T-cell (primary cell): ENCODE measurements at regions not wholly inside any gene's neighbourhood (a gene's known extent, or its start where the extent isn't known, plus 50 kb on each side); places are given as distances from the start of the nearest gene placed in this dataset.

Experiments used
- ATAC-seq, 4 experiments: fragments of 200-7000 bp in 3 of 4; fragments of 150-1000 bp in 1 of 4; cut with Tn5 transposase; replicated peaks in 1 of 4; 1 replicate in 3 of 4; 2 replicates in 1 of 4; pipeline ENCODE4 v1.10.0; 2021; ENCODE audit warnings: moderate library complexity in 3 of 4, mild to moderate bottlenecking in 2 of 4, moderate number of reproducible peaks in 1 of 4
- CTCF ChIA-PET, 2 donors: fragments of 300-600 bp; sonication (Branson Sonifier 250); formaldehyde crosslinking; loops; one replicate each; lab custom pipeline; 2022; ENCODE audit warnings: antibody characterized with exemption in 2 of 2; lab: Charles Lee
- POLR2A ChIA-PET, 2 donors: fragments of 300-600 bp; sonication (Branson Sonifier 250); formaldehyde crosslinking; loops; one replicate each; lab custom pipeline; 2022; ENCODE audit warnings: antibody characterized with exemption in 2 of 2; lab: Charles Lee
- DNase-seq, 35 experiments: peaks; one replicate each; pipeline versions ENCODE4 v3.0.0 to v3.0.0-alpha.2; 2013 to 2023
- H3K27ac ChIP-seq: one replicate; pipeline ENCODE4 v1.5.1; 2013; ENCODE audit warnings: low read length
- H3K27me3 ChIP-seq, 2 experiments: replicated peaks in 1 of 2; 1 replicate in 1 of 2; 2 replicates in 1 of 2; pipeline versions ENCODE4 v1.6.1 to v1.7.0; 2013; ENCODE audit warnings: low read length in 1 of 2, mixed read lengths in 1 of 2; ENCODE audit not compliant: control insufficient read depth in 2 of 2, insufficient read depth in 2 of 2; ENCODE audit errors: extremely low read depth in 1 of 2
- H3K36me3 ChIP-seq, 2 donors: 1 replicate in 1 of 2; 2 replicates in 1 of 2; pipeline versions ENCODE4 v1.6.1 to v1.7.0; 2013; ENCODE audit warnings: low read length in 1 of 2; ENCODE audit not compliant: control insufficient read depth in 2 of 2, insufficient read depth in 1 of 2; ENCODE audit errors: extremely low read depth in 1 of 2
- H3K4me1 ChIP-seq, 2 experiments: 1 replicate in 1 of 2; 2 replicates in 1 of 2; pipeline versions ENCODE4 v1.6.1 to v1.7.0; 2013; ENCODE audit warnings: low read length in 2 of 2, mixed read lengths in 1 of 2; ENCODE audit not compliant: insufficient read depth in 2 of 2, control insufficient read depth in 1 of 2; ENCODE audit errors: extremely low read depth in 1 of 2
- H3K4me3 ChIP-seq, 2 donors: 1 replicate in 1 of 2; 2 replicates in 1 of 2; pipeline versions ENCODE4 v1.5.1 to v1.7.0; 2013; ENCODE audit warnings: mild to moderate bottlenecking in 2 of 2, low read length in 1 of 2, moderate library complexity in 1 of 2; ENCODE audit not compliant: control insufficient read depth in 1 of 2; ENCODE audit errors: extremely low read depth in 1 of 2
- H3K9me3 ChIP-seq: 2 replicates; pipeline ENCODE4 v1.7.0; 2013
- H3K27ac Mint-ChIP-seq, 2 donors: one replicate each; pipeline ENCODE4 v1.8.0; 2020 to 2021; ENCODE audit warnings: mild to moderate bottlenecking in 2 of 2, mixed read lengths in 2 of 2
- H3K27me3 Mint-ChIP-seq, 2 donors: one replicate each; pipeline ENCODE4 v1.8.0; 2021 to 2022; ENCODE audit warnings: mixed read lengths in 2 of 2
- H3K36me3 Mint-ChIP-seq: one replicate; pipeline ENCODE4 v1.8.0; 2021; ENCODE audit warnings: mixed read lengths
- H3K4me1 Mint-ChIP-seq, 3 donors: one replicate each; pipeline ENCODE4 v1.8.0; 2020 to 2022; ENCODE audit warnings: mixed read lengths in 3 of 3, mild to moderate bottlenecking in 1 of 3
- H3K4me3 Mint-ChIP-seq, 3 donors: one replicate each; pipeline ENCODE4 v1.8.0; 2020 to 2022; ENCODE audit warnings: mild to moderate bottlenecking in 3 of 3, mixed read lengths in 3 of 3, moderate library complexity in 3 of 3
- H3K9me3 Mint-ChIP-seq, 3 donors: one replicate each; pipeline ENCODE4 v1.8.0; 2020 to 2022; ENCODE audit warnings: mixed read lengths in 3 of 3
- WGBS: methylation state at CpG from one replicate; pipeline ENCODE4 v1.1.5; 2013; ENCODE audit warnings: missing lambda C conversion rate; ENCODE audit not compliant: insufficient coverage; 5-methylcytosine and 5-hydroxymethylcytosine counted together

- ATAC-seq = no peak
- Histone ChIP-seq H3K27ac (no peak overlapping the region), H3K27me3 (peaks cover 0 to 2% of the 10 kb centered on the region in 2 experiments), H3K36me3 (no peaks in the 10 kb centered on the region), H3K4me1 (no peaks in the 10 kb centered on the region), H3K4me3 (no peak overlapping the region), H3K9me3 (no peaks in the 10 kb centered on the region)
- Mint-ChIP-seq H3K9me3 (no peaks in the 10 kb centered on the region), H3K36me3 (no peaks in the 10 kb centered on the region), H3K27ac (no peak overlapping the region), H3K4me1 (no peaks in the 10 kb centered on the region), H3K4me3 (no peak overlapping the region), H3K27me3 (no peaks in the 10 kb centered on the region)
- WGBS = 96% methylated on average over 8 of the region's 14 CpGs
- DNase-seq = no peak
- CTCF ChIA-PET = no interaction called here
- POLR2A ChIA-PET = no interaction called here
Observed at GRCh38 chr6:14924126-14925024, 321.5 kb upstream of the JARID2 start.

- Histone ChIP-seq H3K27me3 (peaks cover 0 to 2% of the 10 kb centered on the region in 2 experiments), H3K4me1 (peaks cover 0 to under 1% of the 10 kb centered on the region in 2 experiments), H3K4me3 (no peak overlapping the region), H3K9me3 (no peaks in the 10 kb centered on the region), H3K36me3 (no peaks in the 10 kb centered on the region), H3K27ac (no peak overlapping the region)
- CTCF ChIA-PET = no interaction called here
- WGBS = 100% methylated on average over 2 of the region's 5 CpGs
- Mint-ChIP-seq H3K9me3 (no peaks in the 10 kb centered on the region), H3K4me1 (peaks cover 0 to 2% (median 0%) of the 10 kb centered on the region in 3 donors), H3K36me3 (no peaks in the 10 kb centered on the region), H3K27ac (no peak overlapping the region), H3K4me3 (no peak overlapping the region), H3K27me3 (no peaks in the 10 kb centered on the region)
- ATAC-seq = no peak
- POLR2A ChIA-PET = no interaction called here
- no peak for DNase-seq
Observed at GRCh38 chr6:14925025-14925698, 320.7 kb upstream of the JARID2 start.

DNA sequence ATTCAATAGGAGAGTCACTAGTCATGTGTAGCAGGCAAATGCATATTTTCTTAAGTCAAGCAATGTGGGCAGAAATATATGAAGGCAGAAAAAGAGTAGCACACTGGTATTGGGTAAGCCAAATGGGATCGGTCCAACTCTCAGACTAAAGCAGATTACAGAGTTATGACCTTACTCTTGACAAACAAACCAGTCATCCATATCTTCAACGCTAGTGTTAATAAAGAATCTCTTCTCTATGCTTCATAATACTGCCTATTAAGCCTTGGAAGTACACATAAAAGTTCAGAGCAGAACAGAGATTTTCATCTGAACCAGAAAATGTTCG, 320.2 kb upstream of the JARID2 start:
- ChIA-PET POLR2A (no interaction called here), CTCF (no interaction called here)
- Histone ChIP-seq H3K27ac (no peak overlapping the region), H3K4me1 (peaks cover 0 to 4% of the 10 kb centered on the region in 2 experiments), H3K9me3 (no peaks in the 10 kb centered on the region), H3K36me3 (no peaks in the 10 kb centered on the region), H3K27me3 (peaks cover 0 to 2% of the 10 kb centered on the region in 2 experiments), H3K4me3 (no peak overlapping the region)
- WGBS = 87% methylated on average over 3 of the region's 3 CpGs
- Mint-ChIP-seq H3K27me3 (no peaks in the 10 kb centered on the region), H3K36me3 (no peaks in the 10 kb centered on the region), H3K4me3 (no peak overlapping the region), H3K9me3 (no peaks in the 10 kb centered on the region), H3K27ac (no peak overlapping the region), H3K4me1 (peaks cover 0 to 5% (median 3%) of the 10 kb centered on the region in 3 donors)
- no peak for ATAC-seq
- DNase-seq = no peak

DNA sequence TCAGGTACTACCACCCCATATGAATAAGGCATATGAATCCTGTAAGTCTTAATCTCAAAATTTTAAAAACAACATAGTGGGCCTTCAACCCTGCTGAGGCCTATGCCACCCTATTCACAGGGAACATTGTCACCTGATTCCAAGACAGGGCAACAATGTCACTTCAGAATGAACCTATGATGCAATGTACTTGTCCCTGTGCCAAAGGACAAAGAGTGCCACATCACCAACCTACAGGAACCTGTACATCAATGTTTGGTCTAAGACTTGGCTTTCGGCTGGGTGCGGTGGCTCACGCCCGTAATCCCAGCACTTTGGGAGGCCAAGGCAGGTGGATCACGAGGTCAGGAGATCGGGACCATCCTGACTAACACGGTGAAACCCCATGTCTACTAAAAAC, 318.5 kb upstream of the JARID2 start:
- Histone ChIP-seq H3K36me3 (no peaks in the 10 kb centered on the region), H3K27me3 (peaks cover 0 to under 1% of the 10 kb centered on the region in 2 experiments), H3K4me1 (peaks cover 0 to 4% of the 10 kb centered on the region in 2 experiments), H3K4me3 (no peak overlapping the region), H3K27ac (no peak overlapping the region), H3K9me3 (no peaks in the 10 kb centered on the region)
- Mint-ChIP-seq H3K27me3 (no peaks in the 10 kb centered on the region), H3K9me3 (no peaks in the 10 kb centered on the region), H3K27ac (no peak overlapping the region), H3K4me1 (peaks cover 0 to 5% (median 3%) of the 10 kb centered on the region in 3 donors), H3K4me3 (no peak overlapping the region), H3K36me3 (no peaks in the 10 kb centered on the region)
- ChIA-PET POLR2A (no interaction called here), CTCF (no interaction called here)
- no peak for ATAC-seq
- no CpG with 5 or more reads among the region's 7 CpGs for WGBS
- DNase-seq = no peak

GRCh38 chr6:14929291-14929690, 316.6 kb upstream of the JARID2 start:
- Histone ChIP-seq H3K4me1 (peaks cover 0 to 4% of the 10 kb centered on the region in 2 experiments), H3K27ac (no peak overlapping the region), H3K4me3 (no peak overlapping the region), H3K9me3 (no peaks in the 10 kb centered on the region), H3K27me3 (no peaks in the 10 kb centered on the region), H3K36me3 (no peaks in the 10 kb centered on the region)
- Mint-ChIP-seq H3K27me3 (no peaks in the 10 kb centered on the region), H3K27ac (no peak overlapping the region), H3K36me3 (no peaks in the 10 kb centered on the region), H3K4me3 (no peak overlapping the region), H3K4me1 (peaks cover 0 to 5% (median 3%) of the 10 kb centered on the region in 3 donors), H3K9me3 (no peaks in the 10 kb centered on the region)
- ChIA-PET POLR2A (no interaction called here), CTCF (interaction anchor here in 1 of 2 donors (0.6 kb wide), 1 partner anchor 132 kb away, joined by 3 read pairs; no protein-coding TSS in a partner anchor)
- no peak for ATAC-seq
- no CpG with 5 or more reads among the region's 3 CpGs for WGBS
- DNase-seq = no peak

DNA sequence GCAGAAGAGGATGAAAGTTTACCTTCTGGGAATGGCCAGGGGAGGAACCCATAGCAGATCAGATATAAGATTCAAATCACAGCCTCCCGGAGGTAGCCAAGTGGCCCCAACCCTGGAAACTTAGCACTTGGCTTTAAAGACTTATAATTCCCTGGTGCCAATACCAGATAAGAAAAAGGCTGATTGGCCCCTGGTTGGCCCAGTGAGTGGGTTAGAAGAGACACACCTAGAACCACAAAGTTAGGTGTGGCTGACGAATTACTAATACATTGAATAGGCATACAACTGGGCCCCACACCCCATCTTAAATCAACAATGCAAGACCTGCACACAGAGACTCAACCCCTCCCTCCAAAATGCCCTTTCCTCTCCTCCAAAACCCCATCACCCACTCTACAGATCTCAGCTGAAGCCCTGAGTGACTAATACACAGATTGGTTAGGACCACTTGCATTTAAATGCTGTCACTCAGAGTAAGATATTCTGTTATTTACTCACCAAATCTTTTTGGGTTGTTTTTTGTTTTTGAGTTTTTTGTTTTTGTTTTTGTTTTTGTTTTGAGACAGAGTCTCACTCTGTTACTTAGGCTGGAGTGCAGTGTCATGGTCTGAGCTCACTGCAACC, 315.4 kb upstream of the JARID2 start:
- ChIA-PET CTCF (no interaction called here), POLR2A (no interaction called here)
- Mint-ChIP-seq H3K36me3 (no peaks in the 10 kb centered on the region), H3K4me3 (no peak overlapping the region), H3K27ac (no peak overlapping the region), H3K27me3 (no peaks in the 10 kb centered on the region), H3K9me3 (no peaks in the 10 kb centered on the region), H3K4me1 (peaks cover 0 to 5% (median 3%) of the 10 kb centered on the region in 3 donors)
- H3K9me3 ChIP-seq = no peaks in the 10 kb centered on the region
- WGBS = 80% methylated on average over 1 of the region's 2 CpGs
- no peaks in the 10 kb centered on the region for H3K27me3 ChIP-seq
- no peak overlapping the region for H3K27ac ChIP-seq
- no peak overlapping the region for H3K4me3 ChIP-seq
- DNase-seq = no peak
- ATAC-seq = no peak
- H3K4me1 ChIP-seq = peaks cover 0 to 4% of the 10 kb centered on the region in 2 experiments
- H3K36me3 ChIP-seq = no peaks in the 10 kb centered on the region
